ENCODE measurements at regions not wholly inside any gene's neighbourhood (a gene's known extent, or its start where the extent isn't known, plus 50 kb on each side); places are given as distances from the start of the nearest gene placed in this dataset.
"Not testable (repeated sequence)": the region's sequence is repeated elsewhere in the genome, so short reads cannot be mapped to it uniquely, and the experiment has no call there.

GRCh38 chr9:71514344-71514975 is 253.9 kb downstream of the CEMIP2 start:
- no peak for DNase-seq (ENCODE audit: extremely low read depth in 1 of 2, low read depth in 1 of 2)

GRCh38 chr9:71509054-71509453 is 259.3 kb downstream of the CEMIP2 start:
- no peak for DNase-seq (ENCODE audit: extremely low read depth in 1 of 2, low read depth in 1 of 2)

- not testable (repeated sequence) for DNase-seq (ENCODE audit: extremely low read depth in 1 of 2, low read depth in 1 of 2)
These were observed 260.2 kb downstream of the CEMIP2 start for GRCh38 chr9:71508141-71508540.

GRCh38 chr9:71506821-71507220 is 261.5 kb downstream of the CEMIP2 start:
- DNase-seq (ENCODE audit: extremely low read depth in 1 of 2, low read depth in 1 of 2): no peak

- no peak for DNase-seq (ENCODE audit: extremely low read depth in 1 of 2, low read depth in 1 of 2)
These were observed 263.7 kb downstream of the CEMIP2 start for GRCh38 chr9:71504636-71505035.

GRCh38 chr9:71498691-71499090 is 269.6 kb downstream of the CEMIP2 start:
- DNase-seq (ENCODE audit: extremely low read depth in 1 of 2, low read depth in 1 of 2): no peak

- no peak for DNase-seq (ENCODE audit: extremely low read depth in 1 of 2, low read depth in 1 of 2)
These were observed 277.5 kb downstream of the CEMIP2 start for GRCh38 chr9:71490810-71491209.

GRCh38 chr9:71487061-71487460 is 281.3 kb downstream of the CEMIP2 start:
- DNase-seq (ENCODE audit: extremely low read depth in 1 of 2, low read depth in 1 of 2): no peak

- DNase-seq (ENCODE audit: extremely low read depth in 1 of 2, low read depth in 1 of 2): no peak
These were observed 283.0 kb downstream of the CEMIP2 start for GRCh38 chr9:71485326-71485725.

- no peak for DNase-seq (ENCODE audit: extremely low read depth in 1 of 2, low read depth in 1 of 2)
These were observed 284.9 kb downstream of the CEMIP2 start for GRCh38 chr9:71483436-71483835.

GRCh38 chr9:71479621-71480020 is 288.7 kb downstream of the CEMIP2 start:
- no peak for DNase-seq (ENCODE audit: extremely low read depth in 1 of 2, low read depth in 1 of 2)

- DNase-seq (ENCODE audit: extremely low read depth in 1 of 2, low read depth in 1 of 2): no peak
These were observed 295.9 kb downstream of the CEMIP2 start for GRCh38 chr9:71472400-71472799.

GRCh38 chr9:71465392-71465791 is 302.9 kb downstream of the CEMIP2 start:
- no peak for DNase-seq (ENCODE audit: extremely low read depth in 1 of 2, low read depth in 1 of 2)

- no peak for DNase-seq (ENCODE audit: extremely low read depth in 1 of 2, low read depth in 1 of 2)
These were observed 309.2 kb downstream of the CEMIP2 start for GRCh38 chr9:71459082-71459481.

GRCh38 chr9:71446473-71447411 is 321.6 kb downstream of the CEMIP2 start:
- no peak for DNase-seq (ENCODE audit: extremely low read depth in 1 of 2, low read depth in 1 of 2)

GRCh38 chr9:71446106-71446472 is 322.2 kb downstream of the CEMIP2 start:
- no peak for DNase-seq (ENCODE audit: extremely low read depth in 1 of 2, low read depth in 1 of 2)

GRCh38 chr9:71442937-71443336 is 321.5 kb upstream of the TRPM3 start:
- DNase-seq (ENCODE audit: extremely low read depth in 1 of 2, low read depth in 1 of 2): no peak

GRCh38 chr9:71441266-71441665 is 319.8 kb upstream of the TRPM3 start:
- no peak for DNase-seq (ENCODE audit: extremely low read depth in 1 of 2, low read depth in 1 of 2)

GRCh38 chr9:71431931-71432330 is 310.5 kb upstream of the TRPM3 start:
- DNase-seq (ENCODE audit: extremely low read depth in 1 of 2, low read depth in 1 of 2): no peak

GRCh38 chr9:71407341-71407740 is 285.9 kb upstream of the TRPM3 start:
- not testable (repeated sequence) for DNase-seq (ENCODE audit: extremely low read depth in 1 of 2, low read depth in 1 of 2)

GRCh38 chr9:71403106-71403505 is 281.7 kb upstream of the TRPM3 start:
- DNase-seq (ENCODE audit: extremely low read depth in 1 of 2, low read depth in 1 of 2): no peak

GRCh38 chr9:71393005-71393404 is 271.6 kb upstream of the TRPM3 start:
- DNase-seq (ENCODE audit: extremely low read depth in 1 of 2, low read depth in 1 of 2): no peak
